Cardiac fibroblast (primary cell): ENCODE measurements at regions not wholly inside any gene's neighbourhood (a gene's known extent, or its start where the extent isn't known, plus 50 kb on each side); places are given as distances from the start of the nearest gene placed in this dataset.
A peak's percentile ranks its signal among the peaks of the same experiment; 100 is the strongest.

ENCODE experiments used
- DNase-seq, 2 donors: peaks; one replicate each; pipeline versions ENCODE4 v3.0.0 to v3.0.0-alpha.2; 2010; ENCODE audit warnings: low read depth in 2 of 2
- H3K4me3 ChIP-seq, 2 donors: replicated peaks in 1 of 2; 1 replicate in 1 of 2; 2 replicates in 1 of 2; pipeline ENCODE4 v1.5.1; 2011; ENCODE audit warnings: low read depth in 2 of 2, low read length in 2 of 2, mild to moderate bottlenecking in 2 of 2, moderate library complexity in 1 of 2
- CTCF ChIP-seq: IDR thresholded peaks from one replicate; pipeline ENCODE4 v1.5.1; 2011; ENCODE audit warnings: low read depth, mild to moderate bottlenecking, low read length, inconsistent platforms

GRCh38 chr17:71500761-71501555 lies 619.9 kb upstream of the SOX9 start:
- DNase-seq = peak in 1 of 2 donors; percentile 58
- no peak for TF ChIP-seq CTCF
- H3K4me3 ChIP-seq = no peak overlapping the region

DNA sequence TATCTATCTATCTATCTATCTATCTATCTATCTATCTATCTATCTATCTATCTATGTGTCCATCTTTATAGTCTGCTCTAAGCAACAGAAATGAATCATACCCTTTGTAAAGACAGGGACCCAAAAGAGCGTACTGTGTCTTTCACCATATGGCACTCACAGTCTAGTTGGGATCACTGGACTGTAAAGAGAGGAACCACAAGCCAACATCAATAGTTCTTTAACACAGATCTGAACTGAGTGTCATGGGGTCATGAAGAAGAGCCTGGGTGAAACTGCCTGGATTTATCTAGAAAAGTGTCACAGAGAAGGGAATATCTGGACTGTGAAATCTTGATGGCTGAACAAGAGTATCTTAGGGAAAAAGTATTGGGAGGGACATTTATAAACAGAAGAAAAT lies 619.1 kb upstream of the SOX9 start:
- no peak overlapping the region for H3K4me3 ChIP-seq
- DNase-seq = no peak
- no peak for TF ChIP-seq CTCF

- no peak overlapping the region for H3K4me3 ChIP-seq
- no peak for DNase-seq
- no peak for TF ChIP-seq CTCF
Measured at GRCh38 chr17:71502443-71502842, 618.4 kb upstream of the SOX9 start.

- no peak overlapping the region for H3K4me3 ChIP-seq
- TF ChIP-seq CTCF = no peak
- no peak for DNase-seq
Measured at GRCh38 chr17:71503710-71504465, 616.9 kb upstream of the SOX9 start.

DNA sequence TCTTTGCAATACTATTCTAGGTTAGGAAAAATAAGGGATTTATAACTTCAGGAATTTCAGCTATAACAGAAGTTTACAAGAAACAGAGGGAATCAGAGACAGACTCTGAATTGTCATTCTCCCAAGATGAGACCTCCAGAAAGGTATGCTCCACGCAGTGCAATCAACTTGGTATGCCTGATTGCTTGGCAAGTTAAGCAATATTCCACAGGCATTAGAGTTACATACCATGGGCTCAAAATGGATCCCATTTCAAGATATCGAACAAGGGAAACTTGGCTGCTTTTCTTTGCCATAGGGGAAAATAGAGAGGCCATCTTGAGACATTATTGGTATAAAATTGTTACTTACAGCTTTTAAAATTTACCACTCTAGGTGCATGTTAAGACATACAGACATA lies 615.6 kb upstream of the SOX9 start:
- peak in 1 of 2 donors; percentile 16 for DNase-seq
- no peak overlapping the region for H3K4me3 ChIP-seq
- TF ChIP-seq CTCF = no peak

DNA sequence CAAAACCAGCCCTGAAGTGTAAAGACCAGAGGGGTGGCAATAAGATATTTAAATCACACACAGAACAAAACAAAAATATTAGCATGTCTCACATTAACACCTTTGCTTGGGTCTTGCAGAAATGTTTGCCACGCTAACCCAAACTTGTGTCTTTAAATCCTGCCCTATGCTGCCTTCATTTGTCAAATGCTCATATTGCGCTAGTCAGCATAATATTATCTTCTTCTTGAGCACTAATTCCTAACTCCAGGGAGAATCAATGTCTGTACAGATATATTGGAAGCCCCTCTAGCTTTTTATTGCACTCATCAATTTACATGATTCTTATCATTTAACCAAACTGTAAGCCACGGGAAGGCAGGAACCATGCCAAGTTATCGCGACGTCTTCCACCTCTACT lies 614.8 kb upstream of the SOX9 start:
- no peak for DNase-seq
- TF ChIP-seq CTCF = no peak

More for the DNA sequence above, 614.8 kb upstream of the SOX9 start:
- H3K4me3 ChIP-seq = no peak overlapping the region
